ENCODE measurements at regions not wholly inside any gene's neighbourhood (a gene's known extent, or its start where the extent isn't known, plus 50 kb on each side); places are given as distances from the start of the nearest gene placed in this dataset.
A peak's percentile ranks its signal among the peaks of the same experiment; 100 is the strongest.

DNA sequence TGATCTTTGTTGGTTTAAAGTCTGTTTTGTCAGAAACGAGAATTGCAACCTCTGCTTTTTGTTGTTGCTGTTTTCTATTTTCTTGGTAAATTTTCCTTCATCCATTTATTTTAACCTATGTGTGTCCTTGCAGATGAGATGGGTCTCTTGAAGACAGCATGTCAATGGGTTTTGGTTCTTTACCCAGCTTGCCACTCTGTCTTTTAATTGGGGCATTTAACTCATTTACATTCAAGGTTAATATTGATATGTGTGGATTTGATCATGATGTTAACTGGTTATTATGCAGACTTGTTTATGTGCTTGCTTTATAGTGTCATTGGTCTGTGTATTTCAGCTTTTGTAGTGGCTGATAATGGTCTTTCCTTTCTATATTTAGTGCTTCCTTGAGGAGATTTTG, 327.9 kb upstream of the SYT4 start:
- intact Hi-C loops (cut with DNase I; ENCODE audit: low total_unique reads) (no loop called here), in situ Hi-C loops (cut with MboI; ENCODE audit: low sequenced_read_pairs in 4 of 4) (loop anchor here in 1 of 4 donors (25.0 kb wide), 1 partner anchor 732 kb away; no protein-coding TSS in a partner anchor)
- DNase-seq (no peak), ATAC-seq (no peak)
- Histone ChIP-seq H3K9me3 (peaks cover 0 to 5% (median 0%) of the 10 kb centered on the region in 3 donors), H3K27ac (no peak overlapping the region), H3K4me3 (no peak overlapping the region), H3K4me1 (no peaks in the 10 kb centered on the region), H3K36me3 (no peaks in the 10 kb centered on the region), H3K27me3 (no peaks in the 10 kb centered on the region)
- TF ChIP-seq POLR2A (IDR thresholded peaks at IDR 0.05) (no peak), CTCF (IDR thresholded peaks at IDR 0.05 in 4 of 5, conservative IDR thresholded peaks at IDR 0.05 in 1 of 5) (no peak)

GRCh38 chr18:43606795-43607194, 329.5 kb upstream of the SYT4 start:
- ATAC-seq (no peak), DNase-seq (no peak)
- TF ChIP-seq POLR2A (IDR thresholded peaks at IDR 0.05) = no peak
- Histone ChIP-seq H3K4me3 (no peak overlapping the region), H3K27ac (no peak overlapping the region), H3K36me3 (no peaks in the 10 kb centered on the region), H3K9me3 (peaks cover 0 to 5% (median 0%) of the 10 kb centered on the region in 3 donors), H3K4me1 (no peaks in the 10 kb centered on the region), H3K27me3 (no peaks in the 10 kb centered on the region)
- in situ Hi-C loops (cut with MboI; ENCODE audit: low sequenced_read_pairs in 4 of 4) = loop anchor here in 1 of 4 donors (25.0 kb wide), 1 partner anchor 731 kb away; no protein-coding TSS in a partner anchor
- intact Hi-C loops (cut with DNase I; ENCODE audit: low total_unique reads) = no loop called here

DNA sequence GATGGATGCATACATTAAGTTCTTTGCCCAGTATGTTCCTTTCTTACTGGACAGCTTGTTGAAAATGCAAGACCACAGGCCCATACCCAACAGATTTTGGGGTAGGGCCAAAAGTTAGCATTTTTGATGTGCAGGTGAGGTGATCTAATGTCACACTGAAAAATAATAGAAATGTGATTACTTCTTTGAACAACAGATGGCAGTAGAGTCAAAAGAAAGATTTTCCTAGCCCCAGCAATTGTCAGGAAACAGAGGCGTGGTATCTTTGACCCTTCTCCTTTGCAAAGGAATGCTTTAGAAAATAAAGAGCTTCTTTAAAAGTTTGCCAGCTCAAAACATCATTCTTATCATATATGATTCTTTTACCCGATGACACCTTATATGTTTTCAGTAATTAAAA, 343.6 kb upstream of the SYT4 start:
- TF ChIP-seq POLR2A (IDR thresholded peaks at IDR 0.05) (no peak), CTCF (IDR thresholded peaks at IDR 0.05 in 4 of 5, conservative IDR thresholded peaks at IDR 0.05 in 1 of 5) (peak; percentile 39 to 56 (median 51))
- no peak overlapping the region for H3K4me3 ChIP-seq
- no peaks in the 10 kb centered on the region for H3K9me3 ChIP-seq
- DNase-seq = no peak
- ATAC-seq = no peak
- in situ Hi-C loops (cut with MboI; ENCODE audit: low sequenced_read_pairs in 4 of 4) (loop anchor here in 1 of 4 donors (25.0 kb wide), 1 partner anchor 716 kb away; no protein-coding TSS in a partner anchor), intact Hi-C loops (cut with DNase I; ENCODE audit: low total_unique reads) (loop anchor here (5.0 to 10.0 kb wide), 3 partner anchors 706 to 1764 kb away; no protein-coding TSS in a partner anchor)
- no peak overlapping the region for H3K27ac ChIP-seq
- no peaks in the 10 kb centered on the region for H3K27me3 ChIP-seq
- H3K4me1 ChIP-seq = no peaks in the 10 kb centered on the region
- no peaks in the 10 kb centered on the region for H3K36me3 ChIP-seq

- Histone ChIP-seq H3K4me1 (no peaks in the 10 kb centered on the region), H3K27me3 (no peaks in the 10 kb centered on the region), H3K9me3 (no peaks in the 10 kb centered on the region), H3K4me3 (no peak overlapping the region), H3K27ac (no peak overlapping the region), H3K36me3 (no peaks in the 10 kb centered on the region)
- TF ChIP-seq POLR2A (IDR thresholded peaks at IDR 0.05) (no peak), CTCF (IDR thresholded peaks at IDR 0.05 in 4 of 5, conservative IDR thresholded peaks at IDR 0.05 in 1 of 5) (no peak)
- intact Hi-C loops (cut with DNase I; ENCODE audit: low total_unique reads) = loop anchor here (5.0 to 10.0 kb wide), 3 partner anchors 705 to 1763 kb away; no protein-coding TSS in a partner anchor
- ATAC-seq (no peak), DNase-seq (no peak)
- in situ Hi-C loops (cut with MboI; ENCODE audit: low sequenced_read_pairs in 4 of 4) = loop anchor here in 1 of 4 donors (25.0 kb wide), 1 partner anchor 715 kb away; no protein-coding TSS in a partner anchor
Measured at GRCh38 chr18:43622024-43622423, 344.7 kb upstream of the SYT4 start.

- Histone ChIP-seq H3K27me3 (no peaks in the 10 kb centered on the region), H3K36me3 (no peaks in the 10 kb centered on the region), H3K4me3 (no peak overlapping the region), H3K4me1 (no peaks in the 10 kb centered on the region), H3K9me3 (no peaks in the 10 kb centered on the region), H3K27ac (no peak overlapping the region)
- intact Hi-C loops (cut with DNase I; ENCODE audit: low total_unique reads) = loop anchor here (10.0 kb wide), 2 partner anchors 1589 to 1759 kb away; no protein-coding TSS in a partner anchor
- no peak for TF ChIP-seq CTCF (IDR thresholded peaks at IDR 0.05 in 4 of 5, conservative IDR thresholded peaks at IDR 0.05 in 1 of 5)
- TF ChIP-seq POLR2A (IDR thresholded peaks at IDR 0.05) = no peak
- no peak for ATAC-seq
- no peak for DNase-seq
- in situ Hi-C loops (cut with MboI; ENCODE audit: low sequenced_read_pairs in 4 of 4) = no loop called here
Measured at GRCh38 chr18:43625582-43625981, 348.3 kb upstream of the SYT4 start.
